ENCODE measurements at regions not wholly inside any gene's neighbourhood (a gene's known extent, or its start where the extent isn't known, plus 50 kb on each side); places are given as distances from the start of the nearest gene placed in this dataset.

GRCh38 chr4:145347684-145348083, 134.0 kb upstream of the SMAD1 start:
- TF ChIP-seq CTCF (IDR thresholded peaks at IDR 0.05) (no peak), POLR2A (IDR thresholded peaks at IDR 0.05) (no peak)
